Mesendoderm (in vitro differentiated cells): ENCODE measurements at regions not wholly inside any gene's neighbourhood (a gene's known extent, or its start where the extent isn't known, plus 50 kb on each side); places are given as distances from the start of the nearest gene placed in this dataset.

Experiments used
- DNase-seq: peaks from one replicate; pipeline ENCODE4 v3.0.0; 2013
- H2AK5ac ChIP-seq: 2 replicates; pipeline ENCODE4 v1.6.1; 2013; ENCODE audit warnings: low read length, inconsistent platforms
- H2BK120ac ChIP-seq: 2 replicates; pipeline ENCODE4 v1.6.1; 2013; ENCODE audit warnings: low read depth, mild to moderate bottlenecking, low read length, moderate library complexity, mixed read lengths
- H2BK15ac ChIP-seq: replicated peaks from 2 replicates; pipeline ENCODE4 v1.6.1; 2013; ENCODE audit warnings: low read depth, mild to moderate bottlenecking, moderate library complexity
- H2BK5ac ChIP-seq: 2 replicates; pipeline ENCODE4 v1.6.1; 2013; ENCODE audit warnings: low read length, inconsistent platforms
- H3K18ac ChIP-seq: 2 replicates; pipeline ENCODE4 v1.6.1; 2013; ENCODE audit warnings: mild to moderate bottlenecking, low read length, mixed read lengths
- H3K23ac ChIP-seq: one replicate; pipeline ENCODE4 v1.6.1; 2013; ENCODE audit warnings: low read length
- H3K27ac ChIP-seq: 2 replicates; pipeline ENCODE4 v1.5.1; 2013; ENCODE audit warnings: low read depth, mild to moderate bottlenecking, inconsistent platforms, low read length, moderate library complexity
- H3K27me3 ChIP-seq: 2 replicates; pipeline ENCODE4 v1.6.1; 2013; ENCODE audit warnings: low read length, control low read depth, mild to moderate bottlenecking, inconsistent platforms; ENCODE audit not compliant: insufficient read depth, poor library complexity
- H3K36me3 ChIP-seq: 2 replicates; pipeline ENCODE4 v1.6.1; 2013; ENCODE audit warnings: low read length, inconsistent platforms; ENCODE audit not compliant: control insufficient read depth, insufficient read depth
- H3K4ac ChIP-seq: one replicate; pipeline ENCODE4 v1.6.1; 2013; ENCODE audit warnings: low read depth, mild to moderate bottlenecking, low read length, moderate library complexity
- H3K4me1 ChIP-seq: 2 replicates; pipeline ENCODE4 v1.6.1; 2013; ENCODE audit warnings: low read depth, low read length, inconsistent platforms; ENCODE audit not compliant: control insufficient read depth
- H3K4me2 ChIP-seq: 2 replicates; pipeline ENCODE4 v1.6.1; 2013; ENCODE audit warnings: low read length
- H3K4me3 ChIP-seq: 2 replicates; pipeline ENCODE4 v1.5.1; 2013; ENCODE audit warnings: mild to moderate bottlenecking, low read length
- H3K56ac ChIP-seq: one replicate; pipeline ENCODE4 v1.6.1; 2013; ENCODE audit warnings: low read length
- H3K79me1 ChIP-seq: 2 replicates; pipeline ENCODE4 v1.6.1; 2013; ENCODE audit warnings: low read length, inconsistent platforms
- H3K79me2 ChIP-seq: 2 replicates; pipeline ENCODE4 v1.6.1; 2013; ENCODE audit warnings: mild to moderate bottlenecking, low read length; ENCODE audit not compliant: control insufficient read depth, insufficient read depth
- H3K9ac ChIP-seq: 2 replicates; pipeline ENCODE4 v1.6.1; 2013; ENCODE audit warnings: low read length, inconsistent platforms
- H4K5ac ChIP-seq: one replicate; pipeline ENCODE4 v1.6.1; 2013; ENCODE audit warnings: low read length
- H4K8ac ChIP-seq: one replicate; pipeline ENCODE4 v1.6.1; 2013; ENCODE audit warnings: low read depth, mild to moderate bottlenecking, control low read depth, low read length, moderate library complexity
- WGBS: extraction: QIAGEN DNeasy Blood & Tissue Kit; methylation state at CpG from one replicate; pipeline ENCODE4 v1.1.7; 2013; ENCODE audit warnings: low lambda C conversion rate, missing lambda C conversion rate; ENCODE audit not compliant: insufficient coverage; ENCODE audit errors: extremely low coverage; 5-methylcytosine and 5-hydroxymethylcytosine counted together

DNA sequence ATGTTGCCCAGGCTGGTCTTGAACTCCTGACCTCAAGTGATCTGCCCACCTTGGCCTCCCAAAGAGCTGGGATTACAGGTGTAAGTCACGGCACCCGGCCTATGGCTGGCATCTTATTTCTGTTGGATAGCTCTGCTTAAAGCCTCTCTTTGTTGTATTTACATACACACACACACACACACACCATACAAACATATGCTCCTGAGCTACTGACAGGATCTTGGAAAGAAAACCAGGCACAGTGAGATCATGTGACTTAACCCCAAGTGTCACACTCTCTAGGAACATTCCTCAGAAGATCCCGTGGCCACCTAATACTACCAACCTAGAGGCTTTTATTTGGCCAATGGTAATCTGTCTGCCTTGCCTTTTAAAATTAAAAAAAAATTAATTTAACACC is 85.1 kb upstream of the HAAO start:
- H3K36me3 ChIP-seq: no peaks in the 10 kb centered on the region
- no peak overlapping the region for H2AK5ac ChIP-seq
- no peak overlapping the region for H4K8ac ChIP-seq
- no peaks in the 10 kb centered on the region for H3K79me1 ChIP-seq
- H4K5ac ChIP-seq: no peak overlapping the region
- no peak overlapping the region for H2BK5ac ChIP-seq
- H3K27me3 ChIP-seq: no peaks in the 10 kb centered on the region
- H3K4ac ChIP-seq: no peak overlapping the region
- no peak overlapping the region for H3K23ac ChIP-seq
- no peak overlapping the region for H3K9ac ChIP-seq
- no peak overlapping the region for H3K18ac ChIP-seq
- no peak overlapping the region for H3K4me2 ChIP-seq
- H2BK15ac ChIP-seq: no peak overlapping the region
- no peak overlapping the region for H2BK120ac ChIP-seq
- H3K56ac ChIP-seq: no peak overlapping the region
- H3K79me2 ChIP-seq: no peaks in the 10 kb centered on the region
- no peak for DNase-seq
- WGBS: no CpG with 5 or more reads among the region's 3 CpGs
- H3K4me1 ChIP-seq: no peaks in the 10 kb centered on the region
- H3K4me3 ChIP-seq: no peak overlapping the region
- no peak overlapping the region for H3K27ac ChIP-seq

DNA sequence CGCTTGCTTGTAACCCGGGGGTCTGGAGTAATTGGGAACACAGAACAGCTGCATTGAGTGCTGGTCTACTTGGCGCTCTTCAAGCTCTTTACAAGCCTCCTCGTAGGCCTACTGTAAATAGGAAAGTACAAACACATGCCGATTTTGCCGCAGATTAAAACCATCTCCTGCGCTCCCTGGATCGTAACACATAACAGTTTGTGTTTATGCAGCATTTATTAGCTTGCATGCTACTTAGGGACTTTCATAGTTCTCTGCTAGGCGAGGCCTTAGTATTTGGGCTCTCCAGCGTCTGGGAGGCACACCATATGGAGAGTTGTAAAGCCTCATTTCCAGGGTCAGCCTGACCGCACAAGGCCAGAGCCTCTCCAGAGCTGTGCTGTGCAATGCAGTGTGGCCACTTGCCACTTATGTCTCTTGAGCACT is 84.0 kb upstream of the HAAO start:
- H4K5ac ChIP-seq: no peak overlapping the region
- no peak overlapping the region for H3K23ac ChIP-seq
- H3K79me2 ChIP-seq: no peaks in the 10 kb centered on the region
- no peak overlapping the region for H4K8ac ChIP-seq
- H2BK15ac ChIP-seq: no peak overlapping the region
- H3K79me1 ChIP-seq: no peaks in the 10 kb centered on the region
- no peak overlapping the region for H3K18ac ChIP-seq
- no peak overlapping the region for H2AK5ac ChIP-seq
- no peak overlapping the region for H2BK120ac ChIP-seq
- no peak overlapping the region for H3K9ac ChIP-seq
- no CpG with 5 or more reads among the region's 11 CpGs for WGBS
- H3K27ac ChIP-seq: no peak overlapping the region
- H3K27me3 ChIP-seq: no peaks in the 10 kb centered on the region
- DNase-seq: no peak
- no peaks in the 10 kb centered on the region for H3K4me1 ChIP-seq
- no peak overlapping the region for H3K56ac ChIP-seq
- no peak overlapping the region for H2BK5ac ChIP-seq
- no peak overlapping the region for H3K4ac ChIP-seq
- no peak overlapping the region for H3K4me2 ChIP-seq
- H3K36me3 ChIP-seq: no peaks in the 10 kb centered on the region
- no peak overlapping the region for H3K4me3 ChIP-seq

DNA sequence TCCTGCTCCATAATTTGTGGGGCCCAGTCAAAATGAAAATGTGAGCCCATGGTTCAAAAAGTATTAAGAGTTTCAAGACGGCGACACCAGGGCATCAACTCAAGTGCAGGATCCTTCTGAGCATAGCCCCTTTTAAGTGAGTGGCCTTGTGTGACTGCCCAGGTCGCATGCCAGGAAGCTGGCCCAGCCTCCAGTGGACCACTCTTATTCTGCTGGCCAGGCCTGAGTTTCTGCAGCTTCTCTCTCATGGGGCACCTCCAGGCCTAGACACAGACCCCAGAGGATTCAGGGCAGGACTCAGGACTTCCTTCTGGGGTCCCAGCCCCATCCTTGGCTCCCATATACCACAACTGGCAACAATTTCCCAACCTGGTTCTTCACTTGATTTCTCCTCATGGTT is 83.5 kb upstream of the HAAO start:
- no peak overlapping the region for H2AK5ac ChIP-seq
- no peak overlapping the region for H3K18ac ChIP-seq
- H2BK120ac ChIP-seq: no peak overlapping the region
- H3K56ac ChIP-seq: no peak overlapping the region
- H4K8ac ChIP-seq: no peak overlapping the region
- no peaks in the 10 kb centered on the region for H3K79me2 ChIP-seq
- H3K4ac ChIP-seq: no peak overlapping the region
- no peak for DNase-seq
- WGBS: no CpG with 5 or more reads among the region's 3 CpGs
- H3K36me3 ChIP-seq: no peaks in the 10 kb centered on the region
- no peaks in the 10 kb centered on the region for H3K79me1 ChIP-seq
- no peaks in the 10 kb centered on the region for H3K4me1 ChIP-seq
- H3K4me3 ChIP-seq: no peak overlapping the region
- no peak overlapping the region for H3K23ac ChIP-seq
- no peak overlapping the region for H2BK5ac ChIP-seq
- no peak overlapping the region for H3K9ac ChIP-seq
- H3K27me3 ChIP-seq: no peaks in the 10 kb centered on the region
- H4K5ac ChIP-seq: no peak overlapping the region
- no peak overlapping the region for H2BK15ac ChIP-seq
- H3K27ac ChIP-seq: no peak overlapping the region
- no peak overlapping the region for H3K4me2 ChIP-seq

DNA sequence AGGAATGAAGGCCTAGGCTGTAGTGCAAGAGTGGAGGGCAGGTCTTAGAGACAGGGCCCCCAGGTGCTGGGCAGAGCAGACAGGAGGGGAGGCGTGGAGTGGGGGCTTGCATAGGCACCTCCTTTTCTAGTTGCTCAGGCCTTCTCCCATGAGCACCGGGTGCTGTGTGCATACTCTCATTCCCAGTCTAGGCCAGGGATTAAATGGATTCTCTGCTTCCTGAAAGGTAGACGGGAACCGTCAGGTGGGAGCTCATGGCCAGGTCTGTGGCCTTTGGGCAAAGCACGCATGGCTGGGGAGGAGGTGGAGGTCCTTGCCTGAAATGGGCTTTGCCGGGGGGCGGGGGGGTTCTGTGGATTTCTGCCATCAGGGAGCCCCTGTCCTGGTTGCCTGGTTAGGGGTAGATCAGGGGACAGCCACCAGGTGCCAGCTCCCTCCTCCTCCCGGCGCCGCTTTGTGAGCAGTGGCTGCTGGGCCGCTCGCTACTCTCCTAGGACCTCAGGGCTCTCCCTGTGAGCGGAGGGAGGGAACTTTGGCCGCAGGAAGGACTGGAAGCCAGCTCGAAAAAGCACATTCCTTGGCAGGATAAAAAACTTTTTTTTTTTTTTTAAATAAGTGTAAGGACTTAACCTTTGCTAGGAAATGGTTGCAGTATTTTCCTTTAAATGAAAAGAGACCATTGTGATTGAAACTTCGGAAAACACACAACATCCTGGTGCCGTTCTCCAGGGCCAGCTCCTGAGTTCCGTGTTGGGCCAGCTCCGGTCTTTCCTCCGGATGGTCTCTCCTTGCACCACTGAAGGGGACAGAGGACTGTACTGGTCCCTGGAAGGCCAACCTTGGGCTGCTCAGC is 82.8 kb upstream of the HAAO start:
- H3K27me3 ChIP-seq: no peaks in the 10 kb centered on the region
- DNase-seq: no peak
- no peak overlapping the region for H3K4ac ChIP-seq
- no peak overlapping the region for H2BK15ac ChIP-seq
- no peak overlapping the region for H2AK5ac ChIP-seq
- no peaks in the 10 kb centered on the region for H3K4me1 ChIP-seq
- no peaks in the 10 kb centered on the region for H3K36me3 ChIP-seq
- no peaks in the 10 kb centered on the region for H3K79me1 ChIP-seq
- H4K5ac ChIP-seq: no peak overlapping the region
- H4K8ac ChIP-seq: no peak overlapping the region
- no peak overlapping the region for H3K9ac ChIP-seq
- H3K4me3 ChIP-seq: no peak overlapping the region
- H2BK120ac ChIP-seq: no peak overlapping the region
- H3K23ac ChIP-seq: no peak overlapping the region
- H3K18ac ChIP-seq: no peak overlapping the region
- whole genome bisulfite sequencing: no CpG with 5 or more reads among the region's 20 CpGs
- no peak overlapping the region for H3K4me2 ChIP-seq
- no peaks in the 10 kb centered on the region for H3K79me2 ChIP-seq
- no peak overlapping the region for H3K27ac ChIP-seq
- H2BK5ac ChIP-seq: no peak overlapping the region
- H3K56ac ChIP-seq: no peak overlapping the region

DNA sequence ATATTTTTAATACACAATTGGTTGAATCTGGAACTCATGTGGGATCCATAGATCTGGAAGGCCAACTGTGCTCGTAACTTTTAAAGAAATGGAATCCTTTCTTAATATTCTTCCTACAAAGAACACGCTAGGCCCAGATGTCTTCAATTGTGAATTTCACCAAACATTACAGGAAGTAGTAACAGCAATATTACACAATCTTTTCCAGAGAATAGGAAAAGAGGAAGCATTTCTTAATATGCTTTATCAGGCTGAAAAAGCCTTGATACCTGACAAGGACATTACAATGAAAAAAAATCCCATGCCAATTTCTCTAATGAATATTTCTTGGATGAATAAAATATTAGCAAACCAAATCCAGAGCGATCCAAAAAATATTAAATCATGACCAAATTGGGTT is 80.3 kb upstream of the HAAO start:
- H2BK15ac ChIP-seq: no peak overlapping the region
- H3K79me2 ChIP-seq: no peaks in the 10 kb centered on the region
- H3K4me3 ChIP-seq: no peak overlapping the region
- no peak overlapping the region for H3K4me2 ChIP-seq
- H3K79me1 ChIP-seq: no peaks in the 10 kb centered on the region
- no peak overlapping the region for H2AK5ac ChIP-seq
- WGBS: no CpG with 5 or more reads among the region's 3 CpGs
- H3K23ac ChIP-seq: no peak overlapping the region
- H3K36me3 ChIP-seq: no peaks in the 10 kb centered on the region
- no peak overlapping the region for H2BK5ac ChIP-seq
- H3K18ac ChIP-seq: no peak overlapping the region
- no peaks in the 10 kb centered on the region for H3K27me3 ChIP-seq
- H3K4me1 ChIP-seq: no peaks in the 10 kb centered on the region
- no peak overlapping the region for H2BK120ac ChIP-seq
- DNase-seq: no peak
- no peak overlapping the region for H4K8ac ChIP-seq
- no peak overlapping the region for H3K56ac ChIP-seq
- no peak overlapping the region for H3K27ac ChIP-seq
- H4K5ac ChIP-seq: no peak overlapping the region
- H3K4ac ChIP-seq: no peak overlapping the region
- H3K9ac ChIP-seq: no peak overlapping the region

DNA sequence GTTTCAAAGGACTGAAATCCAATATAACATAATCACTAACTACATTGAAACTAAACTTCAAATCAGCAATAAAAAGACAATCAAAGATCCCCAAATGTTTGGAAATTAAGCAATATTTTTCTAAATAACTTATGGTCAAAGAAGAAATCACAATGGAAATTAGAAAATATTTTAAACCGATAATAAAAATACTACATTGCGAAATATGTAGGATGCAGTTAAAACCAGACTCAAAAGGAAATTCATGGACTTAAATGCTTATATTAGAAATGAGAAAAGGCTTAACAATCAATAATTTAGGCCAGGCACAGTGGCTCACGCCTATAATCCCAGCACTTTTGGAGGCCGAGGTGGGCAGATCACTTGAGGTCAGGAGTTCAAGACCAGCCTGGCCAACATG is 79.0 kb upstream of the HAAO start:
- H4K5ac ChIP-seq: no peak overlapping the region
- no peak overlapping the region for H3K27ac ChIP-seq
- H3K4me3 ChIP-seq: no peak overlapping the region
- H3K79me2 ChIP-seq: no peaks in the 10 kb centered on the region
- no peak overlapping the region for H3K56ac ChIP-seq
- no peaks in the 10 kb centered on the region for H3K36me3 ChIP-seq
- no peak overlapping the region for H3K4me2 ChIP-seq
- no peaks in the 10 kb centered on the region for H3K27me3 ChIP-seq
- H3K4ac ChIP-seq: no peak overlapping the region
- no peak for DNase-seq
- no CpG with 5 or more reads among the region's 4 CpGs for WGBS
- no peak overlapping the region for H3K23ac ChIP-seq
- H3K18ac ChIP-seq: no peak overlapping the region
- no peak overlapping the region for H2BK5ac ChIP-seq
- H2AK5ac ChIP-seq: no peak overlapping the region
- H3K79me1 ChIP-seq: no peaks in the 10 kb centered on the region
- no peaks in the 10 kb centered on the region for H3K4me1 ChIP-seq
- H3K9ac ChIP-seq: no peak overlapping the region
- no peak overlapping the region for H2BK120ac ChIP-seq
- no peak overlapping the region for H2BK15ac ChIP-seq
- H4K8ac ChIP-seq: no peak overlapping the region
